ENCODE measurements at regions not wholly inside any gene's neighbourhood (a gene's known extent, or its start where the extent isn't known, plus 50 kb on each side); places are given as distances from the start of the nearest gene placed in this dataset.

DNA sequence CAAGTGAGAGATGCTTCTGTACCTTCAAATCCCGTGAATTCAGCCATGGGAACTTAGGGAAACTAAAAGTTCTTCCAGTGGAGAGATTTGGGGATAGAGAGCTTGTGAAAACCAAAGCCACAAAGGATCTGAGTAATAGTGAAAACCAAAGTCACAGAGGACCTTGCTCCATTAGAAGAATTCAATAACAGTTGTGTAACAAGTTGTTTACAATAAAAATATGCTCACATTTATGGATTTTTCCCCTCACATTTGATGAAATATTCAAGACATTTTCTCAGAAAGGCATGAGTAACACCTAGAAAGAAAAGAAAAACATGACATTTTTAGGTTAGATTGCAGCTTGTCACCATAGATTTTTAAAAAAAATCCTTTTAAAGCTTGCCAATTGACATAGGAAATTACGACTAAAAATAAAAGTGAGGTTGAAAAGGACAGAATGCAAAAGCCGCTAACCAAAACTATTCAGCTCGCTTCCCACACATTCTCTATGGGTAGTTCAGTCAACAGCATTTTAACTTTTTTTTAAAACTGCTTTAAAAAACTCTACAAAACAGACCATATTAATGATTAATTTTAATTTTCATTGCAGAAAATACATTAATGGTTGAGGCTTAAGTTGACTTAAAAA, 113.2 kb downstream of the CAND1 start:
- Histone ChIP-seq H3K36me3 (ENCODE audit: control insufficient read depth, insufficient read depth, low read length) (no peaks in the 10 kb centered on the region), H4K20me1 (replicated peaks; ENCODE audit: control insufficient read depth, insufficient read depth, low read length) (no peaks in the 10 kb centered on the region), H3K4me1 (replicated peaks in 1 of 2; ENCODE audit: control insufficient read depth in 2 of 2, insufficient read depth in 2 of 2, low read length in 2 of 2) (no peaks in the 10 kb centered on the region), H2AFZ (ENCODE audit: low read depth, low read length) (no peak overlapping the region), H3K4me2 (ENCODE audit: insufficient read depth, low read length) (no peak overlapping the region), H3K9ac (ENCODE audit: insufficient read depth in 1 of 2, low read depth in 2 of 2, low read length in 2 of 2) (no peak overlapping the region), H3K27ac (ENCODE audit: extremely low read depth, low read depth, low read length) (no peak overlapping the region), H3K9me3 (replicated peaks; ENCODE audit: control insufficient read depth, insufficient read depth, low read depth, low read length) (no peaks in the 10 kb centered on the region), H3K9me1 (ENCODE audit: control insufficient read depth, insufficient read depth, low read length) (no peaks in the 10 kb centered on the region), H3K79me2 (ENCODE audit: control insufficient read depth, insufficient read depth, low read length) (no peaks in the 10 kb centered on the region), H3K4me3 (no peak overlapping the region), H3K27me3 (ENCODE audit: control insufficient read depth in 2 of 2, insufficient read depth in 2 of 2, low read length in 2 of 2) (no peaks in the 10 kb centered on the region)
- no peak for DNase-seq (ENCODE audit: extremely low read depth in 1 of 4, low spot score in 3 of 4)
- ChIA-PET CTCF (ENCODE audit: low intra/inter-chr PET ratio) (no interaction called here), POLR2A (no interaction called here)
- no TSS peak for BruUV-seq (replicated peaks)
- FAIRE-seq: no peak
- intact Hi-C loops (cut with micrococcal nuclease) (no loop called here), in situ Hi-C loops (cut with MboI) (no loop called here)
- 0% methylated on average over 4 of the region's 4 CpGs for WGBS (ENCODE audit: insufficient coverage, low coverage, missing lambda C conversion rate)
- ATAC-seq: no peak
- no peak for TF ChIP-seq ZNF778 (CRISPR knock-in tag; IDR thresholded peaks at IDR 0.05)
- TF ChIP-seq JUND (IDR thresholded peaks at IDR 0.05; ENCODE audit: borderline replicate concordance, low read depth, low read length): no peak
- TF ChIP-seq JUND (tag; IDR thresholded peaks at IDR 0.05; ENCODE audit: borderline replicate concordance, low read depth, low read length): no peak
- TF ChIP-seq PCBP2 (IDR thresholded peaks at IDR 0.05; ENCODE audit: low read depth, low read length, poor library complexity, severe bottlenecking): no peak
- TF ChIP-seq, protein P1, sequence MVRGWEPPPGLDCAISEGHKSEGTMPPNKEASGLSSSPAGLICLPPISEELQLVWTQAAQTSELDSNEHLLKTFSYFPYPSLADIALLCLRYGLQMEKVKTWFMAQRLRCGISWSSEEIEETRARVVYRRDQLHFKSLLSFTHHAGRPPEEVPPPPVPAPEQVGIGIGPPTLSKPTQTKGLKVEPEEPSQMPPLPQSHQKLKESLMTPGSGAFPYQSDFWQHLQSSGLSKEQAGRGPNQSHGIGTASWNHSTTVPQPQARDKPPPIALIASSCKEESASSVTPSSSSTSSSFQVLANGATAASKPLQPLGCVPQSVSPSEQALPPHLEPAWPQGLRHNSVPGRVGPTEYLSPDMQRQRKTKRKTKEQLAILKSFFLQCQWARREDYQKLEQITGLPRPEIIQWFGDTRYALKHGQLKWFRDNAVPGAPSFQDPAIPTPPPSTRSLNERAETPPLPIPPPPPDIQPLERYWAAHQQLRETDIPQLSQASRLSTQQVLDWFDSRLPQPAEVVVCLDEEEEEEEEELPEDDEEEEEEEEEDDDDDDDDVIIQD (CRISPR knock-in tag; IDR thresholded peaks at IDR 0.05): no peak
- TF ChIP-seq ZNF121 (CRISPR knock-in tag; conservative IDR thresholded peaks at IDR 0.05): no peak
- no peak for TF ChIP-seq RUNX1 (IDR thresholded peaks at IDR 0.05; ENCODE audit: low read depth)
- TF ChIP-seq, protein P2, sequence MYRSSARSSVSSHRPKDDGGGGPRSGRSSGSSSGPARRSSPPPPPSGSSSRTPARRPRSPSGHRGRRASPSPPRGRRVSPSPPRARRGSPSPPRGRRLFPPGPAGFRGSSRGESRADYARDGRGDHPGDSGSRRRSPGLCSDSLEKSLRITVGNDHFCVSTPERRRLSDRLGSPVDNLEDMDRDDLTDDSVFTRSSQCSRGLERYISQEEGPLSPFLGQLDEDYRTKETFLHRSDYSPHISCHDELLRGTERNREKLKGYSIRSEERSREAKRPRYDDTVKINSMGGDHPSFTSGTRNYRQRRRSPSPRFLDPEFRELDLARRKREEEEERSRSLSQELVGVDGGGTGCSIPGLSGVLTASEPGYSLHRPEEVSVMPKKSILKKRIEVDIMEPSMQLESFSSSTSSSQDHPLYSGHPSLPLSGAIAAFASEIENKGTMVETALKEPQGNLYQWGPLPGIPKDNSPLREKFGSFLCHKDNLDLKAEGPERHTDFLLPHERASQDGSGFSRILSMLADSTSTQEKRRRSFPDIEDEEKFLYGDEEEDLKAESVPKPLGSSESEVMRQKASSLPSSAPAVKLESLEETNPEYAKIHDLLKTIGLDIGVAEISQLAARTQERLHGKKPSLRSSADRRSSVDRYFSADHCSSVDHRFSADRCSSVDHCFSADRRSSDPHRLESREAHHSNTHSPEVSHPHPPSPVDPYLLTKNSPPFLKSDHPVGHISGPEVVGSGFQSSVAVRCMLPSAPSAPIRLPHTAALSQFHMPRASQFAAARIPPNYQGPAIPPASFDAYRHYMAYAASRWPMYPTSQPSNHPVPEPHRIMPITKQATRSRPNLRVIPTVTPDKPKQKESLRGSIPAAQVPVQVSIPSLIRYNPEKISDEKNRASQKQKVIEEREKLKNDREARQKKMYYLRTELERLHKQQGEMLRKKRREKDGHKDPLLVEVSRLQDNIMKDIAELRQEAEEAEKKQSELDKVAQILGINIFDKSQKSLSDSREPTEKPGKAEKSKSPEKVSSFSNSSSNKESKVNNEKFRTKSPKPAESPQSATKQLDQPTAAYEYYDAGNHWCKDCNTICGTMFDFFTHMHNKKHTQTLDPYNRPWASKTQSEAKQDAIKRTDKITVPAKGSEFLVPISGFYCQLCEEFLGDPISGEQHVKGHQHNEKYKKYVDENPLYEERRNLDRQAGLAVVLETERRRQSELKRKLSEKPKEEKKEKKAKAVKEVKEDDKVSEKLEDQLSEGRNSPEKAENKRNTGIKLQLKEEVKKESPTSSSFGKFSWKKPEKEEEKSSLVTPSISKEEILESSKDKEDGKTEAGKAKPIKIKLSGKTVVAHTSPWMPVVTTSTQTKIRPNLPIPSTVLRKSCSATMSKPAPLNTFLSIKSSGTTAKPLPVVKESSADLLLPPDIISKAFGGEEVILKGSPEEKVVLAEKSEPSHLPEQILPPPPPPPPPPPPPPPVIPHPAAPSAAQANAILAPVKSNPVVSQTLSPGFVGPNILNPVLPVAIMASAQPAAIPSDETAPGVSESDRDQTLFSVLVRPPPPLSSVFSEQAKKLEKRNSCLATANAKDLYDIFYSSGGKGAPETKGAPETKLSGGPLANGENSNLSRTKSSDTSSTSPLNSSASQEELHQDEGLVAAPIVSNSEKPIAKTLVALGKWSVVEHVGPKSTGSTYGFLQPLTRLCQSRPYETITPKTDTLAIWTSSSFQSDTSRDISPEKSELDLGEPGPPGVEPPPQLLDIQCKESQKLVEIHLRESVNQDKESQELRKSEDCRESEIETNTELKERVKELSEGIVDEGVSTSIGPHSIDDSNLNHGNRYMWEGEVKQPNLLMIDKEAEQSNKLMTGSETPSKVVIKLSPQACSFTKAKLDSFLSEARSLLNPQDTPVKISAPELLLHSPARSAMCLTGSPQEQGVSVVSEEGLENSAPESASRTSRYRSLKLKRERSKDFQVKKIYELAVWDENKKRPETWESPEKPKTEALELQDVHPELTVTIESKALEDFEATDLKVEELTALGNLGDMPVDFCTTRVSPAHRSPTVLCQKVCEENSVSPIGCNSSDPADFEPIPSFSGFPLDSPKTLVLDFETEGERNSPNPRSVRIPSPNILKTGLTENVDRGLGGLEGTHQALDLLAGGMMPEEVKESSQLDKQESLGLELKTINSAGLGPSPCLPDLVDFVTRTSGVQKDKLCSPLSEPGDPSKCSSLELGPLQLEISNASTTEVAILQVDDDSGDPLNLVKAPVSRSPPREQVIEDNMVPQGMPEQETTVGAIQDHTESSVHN (IDR thresholded peaks at IDR 0.05; ENCODE audit: borderline replicate concordance in 1 of 2, low read depth in 1 of 2): no peak
- TF ChIP-seq NFE2 (IDR thresholded peaks at IDR 0.05; ENCODE audit: low read depth): no peak
- TF ChIP-seq SMAD2 (IDR thresholded peaks at IDR 0.05; ENCODE audit: low read depth, low read length): no peak
- TF ChIP-seq CBX8 (IDR thresholded peaks at IDR 0.05; ENCODE audit: borderline replicate concordance, extremely low read depth, low read depth, low read length, poor library complexity, severe bottlenecking): no peak
- no peak for TF ChIP-seq NFE2L1 (tag; IDR thresholded peaks at IDR 0.05; ENCODE audit: borderline replicate concordance, low read depth)
- no peak for TF ChIP-seq HDAC2 (IDR thresholded peaks at IDR 0.05)

Measured in K562 (cell line).